GM19372 (cell line): ENCODE measurements at regions not wholly inside any gene's neighbourhood (a gene's known extent, or its start where the extent isn't known, plus 50 kb on each side); places are given as distances from the start of the nearest gene placed in this dataset.

Experiments
- ATAC-seq: cut with Tn5 transposase; IDR thresholded peaks from one replicate; pipeline ENCODE4 v1.9.1; 2021; ENCODE audit warnings: mild to moderate bottlenecking, low read depth, moderate library complexity; ENCODE audit not compliant: unreplicated experiment

DNA sequence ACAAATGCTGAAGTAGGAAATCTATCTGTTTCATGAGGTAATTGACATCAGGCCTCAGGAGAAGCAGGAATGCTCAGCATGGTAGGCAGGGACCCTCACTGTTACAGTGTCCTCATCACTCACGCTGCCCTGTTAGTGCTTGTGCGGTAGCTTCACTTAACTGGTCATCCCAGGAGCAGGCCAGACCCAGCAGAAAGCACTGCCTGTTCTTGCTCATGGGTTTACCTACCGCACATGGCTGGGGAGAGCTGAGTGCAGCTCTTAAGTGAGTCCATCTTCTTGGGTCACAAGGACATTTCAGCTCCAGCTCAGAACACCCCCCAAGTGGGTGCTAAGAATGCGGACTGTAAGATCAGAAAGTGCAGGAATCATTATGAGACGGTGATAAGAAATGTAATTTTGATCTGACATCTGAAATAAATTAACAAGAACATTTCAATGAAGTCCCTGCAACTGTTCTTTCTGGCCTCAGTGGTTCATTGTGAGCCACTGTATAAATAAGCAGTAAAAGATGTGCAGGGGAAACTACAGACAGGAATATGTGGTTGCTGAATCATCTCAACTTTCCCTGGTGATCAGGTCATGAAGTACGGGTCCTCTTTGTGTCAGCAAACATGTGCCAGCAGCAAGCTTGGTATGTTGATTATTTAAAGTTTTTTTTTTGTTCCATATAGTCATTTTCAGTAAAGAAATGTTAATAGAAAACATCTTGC is 757.7 kb upstream of the TMEM132C start:
- ATAC-seq: no peak

DNA sequence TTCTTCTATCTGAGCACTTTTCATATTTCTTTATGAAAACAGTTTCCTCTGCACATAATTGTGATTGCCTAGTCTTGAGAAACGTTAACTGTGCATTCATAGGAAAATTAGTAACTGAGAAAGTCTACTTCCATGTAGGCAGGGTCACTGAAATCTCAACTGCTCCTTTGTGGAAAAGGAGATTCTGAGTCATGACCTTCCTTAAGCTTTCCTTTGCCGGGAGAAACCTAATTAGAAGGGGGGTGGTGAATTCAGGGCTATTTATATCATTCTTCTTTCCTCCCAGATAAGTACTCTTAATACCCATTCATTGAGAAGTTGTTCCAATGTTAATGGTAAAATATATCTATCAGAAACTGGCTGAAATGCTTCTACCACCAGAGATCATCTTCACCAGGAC is 751.0 kb upstream of the TMEM132C start:
- ATAC-seq: no peak

DNA sequence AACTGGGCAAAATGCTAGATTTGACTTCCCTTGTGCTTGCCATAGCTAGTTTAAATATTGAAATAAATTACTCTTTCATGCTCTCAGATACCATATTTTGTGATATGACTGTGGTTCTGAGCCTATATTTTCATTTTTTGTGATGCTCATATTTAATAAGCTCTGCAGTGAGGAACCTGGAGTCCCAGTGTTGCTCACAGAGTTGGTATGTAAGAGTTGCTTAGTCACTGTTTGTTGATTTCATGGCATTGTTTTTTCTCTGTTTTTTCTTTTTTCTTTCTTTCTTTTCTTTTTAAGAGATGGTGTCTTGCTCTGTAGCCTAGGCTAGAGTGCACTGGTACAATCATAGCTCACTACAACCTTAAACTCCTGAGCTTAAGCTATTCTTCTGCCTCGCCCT is 750.5 kb upstream of the TMEM132C start:
- ATAC-seq: no peak

DNA sequence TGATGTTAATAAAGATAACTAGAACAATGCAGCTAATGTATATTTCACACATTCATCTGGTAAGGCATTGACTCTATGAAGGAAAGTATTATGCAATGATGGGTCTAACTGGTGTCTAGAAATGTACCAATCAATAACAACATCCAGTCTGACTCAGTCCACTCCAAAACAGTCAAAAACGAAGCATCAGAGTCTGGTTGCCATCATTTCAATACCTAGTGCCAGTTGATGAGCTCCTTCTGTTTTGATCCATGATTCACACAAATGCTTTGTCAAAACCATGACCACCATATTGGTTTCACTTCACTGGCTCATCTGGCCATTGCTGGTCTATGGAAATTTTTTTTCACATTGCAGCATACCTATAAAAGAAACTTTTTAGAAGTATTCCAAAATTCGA is 747.2 kb upstream of the TMEM132C start:
- no peak for ATAC-seq

DNA sequence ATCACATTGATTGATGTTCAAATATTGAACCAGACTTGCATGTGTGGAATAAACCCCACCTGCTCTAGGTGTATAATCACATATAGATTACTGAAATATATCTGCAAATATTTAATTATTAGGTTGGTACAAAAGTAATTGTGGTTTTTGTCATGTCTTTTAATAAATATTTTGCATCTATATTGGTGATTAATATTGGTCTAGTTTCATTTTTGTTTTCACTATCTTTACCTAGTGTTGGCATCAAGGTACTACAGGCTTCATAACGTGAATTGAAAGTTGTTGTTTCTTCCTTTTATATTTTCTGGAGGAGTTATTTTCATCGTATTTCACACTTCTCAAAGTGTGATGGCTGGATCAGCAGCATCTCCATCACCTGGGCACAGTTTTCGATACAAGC is 740.0 kb upstream of the TMEM132C start:
- ATAC-seq: no peak

DNA sequence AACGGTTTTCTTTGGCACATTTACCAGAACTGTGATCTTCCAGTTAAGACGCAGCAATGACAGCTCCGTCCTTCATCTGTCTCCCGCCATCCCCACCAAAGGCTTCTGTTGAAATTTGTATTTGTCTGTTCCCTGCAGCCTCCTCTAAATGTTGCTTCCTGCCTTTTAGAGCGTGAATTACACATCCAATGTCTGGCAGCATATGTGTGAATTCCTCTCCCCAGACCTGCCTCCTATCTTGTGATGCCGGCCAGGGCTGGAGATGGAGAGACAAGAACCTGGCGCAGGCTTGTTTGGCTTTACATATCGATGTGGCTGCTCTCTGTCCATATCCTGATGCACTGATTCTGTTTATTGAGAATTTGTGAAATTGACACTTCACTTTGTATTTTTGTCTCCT is 738.4 kb upstream of the TMEM132C start:
- no peak for ATAC-seq

DNA sequence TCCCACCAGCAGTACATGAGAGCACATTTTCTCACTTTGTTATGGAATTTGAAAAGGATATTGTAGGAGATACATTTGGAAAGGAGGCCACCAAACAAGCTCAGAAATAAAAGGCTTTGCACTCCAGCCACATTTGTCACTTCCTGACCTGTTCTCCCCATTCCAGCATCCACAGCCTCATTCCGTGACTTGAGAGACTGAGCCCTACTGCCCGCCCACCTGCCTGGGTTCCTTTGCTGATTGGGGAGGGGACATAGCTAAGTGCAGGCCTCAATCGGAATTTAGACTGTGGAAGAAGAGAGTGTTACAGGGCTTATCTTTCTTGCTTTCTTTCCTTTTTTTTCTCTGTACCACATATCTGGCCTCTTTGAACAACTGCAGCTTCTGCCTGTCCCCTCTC is 735.4 kb upstream of the TMEM132C start:
- no peak for ATAC-seq

DNA sequence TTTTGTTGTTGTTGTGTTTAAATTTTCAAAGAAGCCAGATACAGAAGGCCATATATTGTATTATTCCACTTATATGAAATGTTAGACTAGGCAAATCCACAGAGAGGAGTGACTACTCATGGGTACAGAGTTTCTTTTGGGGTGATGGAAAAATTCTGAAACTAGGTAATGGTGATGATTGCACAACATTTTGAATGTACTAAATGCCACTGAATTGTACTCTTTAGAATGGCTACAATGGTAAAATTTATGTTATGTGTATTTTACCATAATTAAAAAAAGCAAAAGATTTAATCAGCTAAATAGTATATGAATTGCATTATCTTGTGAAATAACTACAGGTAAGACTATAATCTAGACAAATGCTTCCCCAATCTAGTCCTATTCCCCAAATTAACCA is 733.6 kb upstream of the TMEM132C start:
- ATAC-seq: no peak

DNA sequence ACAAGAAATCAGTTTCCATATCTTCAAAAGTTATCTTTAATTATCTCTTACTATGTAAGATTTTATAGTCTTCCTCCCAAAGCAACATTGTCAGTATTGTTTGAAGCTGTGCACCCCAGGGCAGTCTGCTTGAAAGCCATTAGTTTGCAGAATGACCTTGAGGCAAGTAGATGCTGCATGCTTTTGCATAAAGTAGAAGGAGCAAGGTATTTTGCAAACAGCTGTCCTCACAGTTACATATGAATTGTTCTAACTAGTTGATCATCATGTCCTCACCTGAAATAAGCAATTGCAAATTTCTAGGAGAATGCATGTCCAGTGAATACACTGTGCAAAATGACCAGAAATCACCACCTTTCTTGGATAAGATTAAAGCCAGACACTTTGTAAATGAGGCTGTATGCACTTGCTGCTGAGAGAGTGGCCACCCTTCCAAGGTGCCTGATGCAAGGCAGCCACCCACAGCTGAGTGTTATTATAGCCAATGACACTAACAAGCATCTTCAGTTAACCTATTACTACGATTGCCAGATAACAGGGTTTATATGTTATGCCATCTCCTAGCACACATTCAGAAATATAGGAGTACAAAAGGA is 730.0 kb upstream of the TMEM132C start:
- ATAC-seq: no peak

DNA sequence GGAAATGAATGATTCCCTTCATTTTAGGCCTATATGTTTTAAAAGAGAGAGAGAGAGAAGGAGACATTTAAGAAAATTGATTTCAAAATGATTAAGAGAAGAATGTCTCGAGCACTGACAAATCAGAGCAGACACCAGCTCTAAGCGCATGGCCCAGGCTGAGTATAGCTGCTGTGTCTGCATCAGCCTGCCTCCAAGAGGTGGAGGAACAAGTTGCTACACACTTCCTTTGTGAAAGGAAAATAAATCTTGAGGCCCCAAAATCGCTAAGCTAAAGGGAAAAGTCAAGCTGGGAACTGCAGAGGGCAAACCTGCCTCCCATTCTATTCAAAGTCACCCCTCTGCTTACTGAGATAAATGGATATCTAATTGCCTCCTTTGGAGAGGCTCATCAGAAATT is 728.7 kb upstream of the TMEM132C start:
- no peak for ATAC-seq

DNA sequence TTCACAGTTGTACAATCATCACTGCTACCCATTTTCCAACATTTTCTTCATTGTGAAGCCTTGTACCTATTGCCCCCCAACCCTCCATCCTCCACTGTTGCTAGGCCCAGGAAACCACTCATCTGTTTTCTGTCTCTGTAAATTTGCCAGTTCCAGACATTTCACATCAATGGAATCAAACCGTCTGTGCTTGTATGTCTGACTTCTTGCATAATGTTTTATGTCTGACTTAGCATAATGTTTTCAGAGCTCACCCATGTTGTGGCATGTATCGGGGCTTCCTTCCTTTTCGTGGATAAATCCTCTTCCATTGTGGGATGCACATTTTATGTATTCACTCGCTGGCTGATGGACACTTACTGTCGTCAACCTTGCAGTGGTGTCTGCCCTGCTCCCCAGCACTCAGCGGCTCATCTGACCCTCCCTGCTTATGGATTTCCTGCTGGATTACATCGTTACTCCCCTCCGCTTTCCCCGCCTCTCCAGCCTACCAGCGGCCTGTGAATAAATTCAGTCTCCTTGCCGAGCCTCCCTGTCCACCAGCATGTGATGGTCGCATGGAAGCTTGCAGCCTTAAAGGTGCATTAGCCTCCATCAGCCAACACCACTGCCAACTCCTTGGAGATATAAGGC is 727.6 kb upstream of the TMEM132C start:
- ATAC-seq: no peak

DNA sequence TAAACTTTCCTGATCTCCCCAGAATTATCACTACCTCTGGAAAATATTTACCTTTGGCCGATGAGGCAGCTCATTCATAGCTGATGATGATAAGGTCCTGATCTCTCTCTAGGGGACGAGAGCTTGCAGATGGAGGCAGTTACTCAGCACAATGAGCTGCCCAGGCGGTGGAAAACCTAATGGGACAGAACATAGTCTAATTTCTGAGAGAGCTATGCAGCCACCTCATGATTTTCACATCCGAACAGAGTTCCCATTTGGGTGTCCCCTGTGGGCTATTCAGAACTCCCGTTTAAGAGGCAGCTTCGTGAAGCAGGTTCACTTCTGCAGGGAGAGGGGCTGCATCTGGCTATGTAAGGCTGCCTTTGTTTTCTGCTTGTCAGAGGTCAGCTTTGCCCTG is 724.6 kb upstream of the TMEM132C start:
- no peak for ATAC-seq

DNA sequence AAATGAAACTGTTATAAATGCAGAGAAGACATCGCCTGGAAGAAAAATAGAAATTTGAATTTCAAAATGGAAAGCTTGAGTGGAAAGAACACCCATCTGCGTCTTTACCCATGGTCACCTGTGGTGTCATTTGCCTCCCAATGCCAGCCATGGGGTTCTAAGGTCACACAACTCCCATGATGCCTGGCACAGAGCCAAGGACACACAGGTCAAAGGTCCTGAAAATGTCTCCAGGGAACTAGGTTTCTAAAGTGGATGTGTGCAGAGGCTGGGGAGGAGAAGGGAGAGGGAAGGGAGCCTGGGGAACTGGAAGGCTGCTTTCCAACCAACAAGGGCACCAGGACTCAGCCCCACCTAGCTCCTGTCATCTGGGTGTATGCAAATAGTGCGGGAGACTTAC is 724.0 kb upstream of the TMEM132C start:
- ATAC-seq: no peak

DNA sequence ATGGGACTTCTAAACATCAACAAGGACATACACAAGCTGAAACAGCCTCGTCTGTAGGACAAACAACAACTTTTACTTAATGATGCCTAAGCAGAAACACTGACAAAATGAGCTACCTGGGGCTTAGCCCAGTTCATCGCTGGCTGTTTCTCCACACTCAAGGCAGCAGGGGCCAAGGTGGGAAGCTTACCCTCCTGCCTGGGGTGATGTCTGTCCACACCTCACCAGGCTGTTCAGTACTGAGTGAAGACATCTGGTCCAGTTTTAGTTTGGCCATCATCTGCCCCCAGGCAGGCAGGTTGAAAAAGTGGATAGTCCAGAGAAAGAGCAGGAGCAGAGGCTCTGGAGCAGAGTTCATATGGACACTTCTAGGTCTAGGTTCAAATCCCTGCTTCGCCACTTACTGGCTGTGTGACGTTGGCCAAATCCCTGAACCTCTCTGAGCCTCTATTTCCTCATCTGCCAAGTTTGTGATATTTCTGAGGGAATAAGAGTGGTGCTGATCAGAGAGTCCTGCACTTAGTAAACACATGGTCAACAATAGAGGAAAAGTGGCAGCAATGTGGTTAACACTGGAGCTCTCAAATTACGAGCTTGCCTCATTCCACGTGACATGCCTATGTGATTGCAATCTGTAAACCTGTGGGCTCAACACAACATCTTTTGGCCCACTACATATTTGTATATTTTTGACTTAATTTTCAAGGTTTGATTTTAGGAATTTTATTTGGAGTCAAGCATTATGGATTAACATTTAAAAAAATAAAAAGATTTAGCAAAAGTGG is 720.1 kb upstream of the TMEM132C start:
- ATAC-seq: no peak

DNA sequence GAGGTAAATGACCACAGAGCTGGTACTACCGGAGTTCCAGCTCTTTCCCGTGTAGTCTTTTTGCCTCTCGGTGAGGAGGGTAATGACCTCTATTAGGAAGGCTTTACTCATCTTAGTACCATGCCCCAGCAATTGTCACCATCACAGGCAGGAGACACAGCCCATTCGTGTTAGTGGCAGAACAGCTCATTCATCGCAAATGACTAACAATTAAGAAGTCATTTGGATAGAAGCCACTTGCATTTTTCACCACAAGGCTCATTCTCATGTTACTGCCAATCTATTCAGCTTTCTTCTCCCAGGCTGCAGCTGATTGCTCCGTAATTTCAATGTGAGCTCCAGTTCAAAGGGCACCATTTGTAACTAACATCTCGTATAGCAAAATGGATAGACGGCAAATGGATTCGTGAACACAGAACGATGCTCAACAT is 718.8 kb upstream of the TMEM132C start:
- no peak for ATAC-seq

DNA sequence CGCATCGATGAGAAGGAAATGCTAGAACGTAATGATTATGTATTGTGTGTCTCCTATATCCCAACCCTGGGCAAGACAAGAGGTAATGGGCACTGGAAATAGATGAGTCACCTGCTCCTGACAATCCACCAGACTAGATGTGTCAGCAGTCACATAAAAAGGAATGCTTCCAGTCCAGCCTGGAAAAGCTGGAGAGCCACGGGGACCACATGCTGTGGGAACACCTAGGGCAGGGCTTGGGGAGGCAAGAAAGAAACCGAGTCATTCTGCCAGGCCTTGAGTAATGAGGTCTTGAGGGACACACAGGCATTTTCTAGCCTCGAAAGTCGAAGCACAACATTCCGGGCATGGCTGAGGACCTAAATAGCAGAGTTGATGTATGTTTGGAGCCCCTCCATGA is 716.7 kb upstream of the TMEM132C start:
- no peak for ATAC-seq

DNA sequence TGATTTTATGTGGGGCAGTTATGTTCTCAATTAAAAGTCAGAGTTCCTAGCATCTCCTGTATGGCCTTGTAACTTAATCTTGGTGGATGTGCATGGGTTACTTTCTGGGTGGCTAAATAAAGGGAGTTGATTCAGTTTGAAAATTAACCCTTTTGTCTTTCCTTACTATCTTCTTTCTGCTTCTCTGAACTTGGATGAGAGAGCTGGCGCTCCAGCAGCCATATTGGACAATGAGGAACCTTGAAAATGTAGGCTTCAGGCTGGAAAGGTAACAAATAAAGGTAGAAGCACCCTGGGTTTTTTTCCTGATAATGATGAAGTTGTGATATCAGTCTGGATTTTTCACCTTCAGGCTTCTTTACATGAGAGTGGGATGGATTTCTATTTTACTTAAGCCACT is 714.1 kb upstream of the TMEM132C start:
- no peak for ATAC-seq

DNA sequence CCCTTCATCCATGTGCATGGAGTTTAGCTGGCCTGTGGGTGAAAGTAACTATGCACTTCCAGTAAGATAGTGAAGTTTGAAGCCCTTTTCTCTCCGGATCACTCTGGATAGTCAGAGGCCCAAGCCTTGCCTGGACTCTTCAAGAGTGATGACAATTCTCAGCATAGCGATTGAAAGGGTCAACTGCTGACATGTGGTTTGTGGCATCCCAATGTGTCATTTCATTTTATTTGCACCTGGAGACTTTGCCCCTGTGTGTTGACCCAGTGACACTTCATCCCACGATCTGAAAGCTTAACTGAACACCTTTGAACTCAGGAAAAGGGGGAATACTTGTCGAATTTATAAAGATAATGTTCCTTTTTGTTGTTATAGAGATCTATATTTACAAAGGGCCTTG is 711.9 kb upstream of the TMEM132C start:
- no peak for ATAC-seq

DNA sequence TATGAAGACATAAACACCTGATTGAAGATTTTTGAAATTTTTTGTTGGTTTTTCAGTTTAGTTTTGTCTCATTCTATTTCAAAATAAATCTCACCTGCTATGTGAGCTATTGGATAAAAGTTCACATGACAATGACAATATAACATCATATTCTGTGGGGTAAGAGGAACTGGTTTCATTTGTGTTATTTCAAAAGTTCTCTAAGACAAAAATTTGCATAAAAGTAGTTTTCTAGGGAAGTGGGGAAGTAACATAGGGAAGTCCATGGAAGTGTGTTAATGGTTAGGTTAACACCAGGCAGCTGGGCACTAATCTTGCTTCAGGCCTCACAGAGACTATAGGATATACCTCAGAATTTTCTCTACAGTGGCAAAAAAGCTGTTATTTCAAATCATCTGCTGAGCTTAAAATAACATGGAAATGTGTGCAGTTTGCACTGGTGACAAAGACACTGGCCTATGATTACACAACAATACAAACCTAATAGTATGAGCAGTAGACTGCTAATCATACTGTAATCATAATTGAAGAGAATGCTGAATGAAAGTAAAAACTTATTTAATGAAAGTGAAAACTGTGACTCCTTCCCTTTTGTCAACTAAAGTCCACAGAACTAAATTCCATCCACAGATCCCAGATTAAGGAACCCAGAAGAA is 710.6 kb upstream of the TMEM132C start:
- peak; percentile 29 for ATAC-seq

DNA sequence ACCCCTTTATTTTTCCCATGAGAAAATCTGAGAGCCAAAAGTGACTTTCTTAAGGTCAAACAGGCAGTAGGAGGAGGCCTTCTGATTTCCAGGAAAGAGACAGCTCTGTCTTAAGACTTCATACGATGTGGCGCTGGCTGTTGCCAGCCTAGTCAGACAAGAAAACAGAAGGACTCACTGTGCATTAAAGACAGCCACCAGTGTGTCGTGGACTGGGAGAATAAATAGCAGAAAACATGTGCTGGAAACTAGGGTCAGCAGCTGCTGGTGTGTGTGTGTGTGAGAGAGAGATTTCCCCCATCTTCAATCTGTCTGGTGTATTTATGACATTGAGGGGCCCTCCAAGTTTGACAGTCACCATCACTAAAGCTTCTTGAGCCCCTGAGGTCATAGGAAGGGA is 708.6 kb upstream of the TMEM132C start:
- ATAC-seq: no peak
